ENCODE measurements at regions not wholly inside any gene's neighbourhood (a gene's known extent, or its start where the extent isn't known, plus 50 kb on each side); places are given as distances from the start of the nearest gene placed in this dataset.

DNA sequence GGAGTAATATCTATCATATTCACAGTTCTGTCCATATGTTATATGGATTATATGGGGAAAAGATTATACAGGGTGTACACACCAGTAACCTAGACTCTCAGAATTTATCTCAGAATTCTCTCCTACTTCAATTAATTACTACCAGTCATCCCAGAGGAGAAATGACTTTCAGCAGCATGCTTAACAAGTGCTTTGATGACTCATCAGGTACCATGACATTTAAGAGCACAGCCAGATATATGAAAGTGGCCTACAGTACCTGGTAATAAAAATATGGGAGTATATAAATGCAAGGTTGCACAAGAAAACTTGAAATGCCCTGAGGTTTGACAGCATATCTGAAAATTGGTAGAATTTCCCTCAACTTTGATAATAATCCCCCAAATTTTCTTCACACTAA lies 1273.0 kb downstream of the OTOL1 start:
- H3K27me3 Mint-ChIP-seq (ENCODE audit: insufficient read depth, unreplicated experiment), result no peaks in the 10 kb centered on the region
- intact Hi-C loops (cut with micrococcal nuclease; ENCODE audit: unreplicated experiment), result no loop called here

DNA sequence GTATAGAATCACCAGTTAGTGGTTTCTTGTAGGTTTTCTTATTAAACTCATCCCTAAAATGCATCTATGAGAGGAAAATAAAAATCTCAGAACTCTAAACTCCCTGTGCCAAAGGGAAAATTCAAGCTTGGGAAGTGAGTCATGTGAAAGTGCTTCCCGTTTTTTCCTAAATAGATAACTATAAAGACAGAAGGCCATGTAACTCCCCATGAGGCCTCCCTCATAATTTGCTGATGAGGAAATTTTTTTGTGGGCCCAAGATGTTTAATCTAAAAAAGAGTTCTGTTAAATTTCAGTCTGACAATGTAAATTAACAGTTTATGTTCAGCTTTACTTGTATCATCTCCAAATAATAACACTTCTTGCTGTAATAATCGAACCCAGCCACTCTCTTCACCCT lies 1273.9 kb downstream of the OTOL1 start:
- CTCF ChIA-PET, result no interaction called here
- Histone ChIP-seq H3K9me3 (0 out of 2 replicates have a peak, but pooled peaks cover 3% of the 10 kb centered on the region), H3K27me3 (replicated peaks; ENCODE audit: control insufficient read depth, insufficient read depth, low read length) (no peaks in the 10 kb centered on the region), H3K4me3 (ENCODE audit: low read depth, low read length) (no peak overlapping the region), H3K4me1 (peaks cover 5% of the 10 kb centered on the region; the same call in 1 of the 2 replicates), H3K36me3 (ENCODE audit: control insufficient read depth, insufficient read depth, low read length) (no peaks in the 10 kb centered on the region)
- peaks cover 18% of the 10 kb centered on the region for H3K9me3 Mint-ChIP-seq (ENCODE audit: unreplicated experiment)
- POLR2A ChIA-PET, result no interaction called here
- no peak overlapping the region for H3K4me3 Mint-ChIP-seq (ENCODE audit: unreplicated experiment)
- H3K27ac Mint-ChIP-seq (ENCODE audit: unreplicated experiment), result no peak overlapping the region
- no peaks in the 10 kb centered on the region for H3K36me3 Mint-ChIP-seq (ENCODE audit: insufficient read depth, unreplicated experiment)
- intact Hi-C loops (cut with micrococcal nuclease; ENCODE audit: unreplicated experiment), result no loop called here
- DNase-seq, result no peak
- TF ChIP-seq, protein P1, sequence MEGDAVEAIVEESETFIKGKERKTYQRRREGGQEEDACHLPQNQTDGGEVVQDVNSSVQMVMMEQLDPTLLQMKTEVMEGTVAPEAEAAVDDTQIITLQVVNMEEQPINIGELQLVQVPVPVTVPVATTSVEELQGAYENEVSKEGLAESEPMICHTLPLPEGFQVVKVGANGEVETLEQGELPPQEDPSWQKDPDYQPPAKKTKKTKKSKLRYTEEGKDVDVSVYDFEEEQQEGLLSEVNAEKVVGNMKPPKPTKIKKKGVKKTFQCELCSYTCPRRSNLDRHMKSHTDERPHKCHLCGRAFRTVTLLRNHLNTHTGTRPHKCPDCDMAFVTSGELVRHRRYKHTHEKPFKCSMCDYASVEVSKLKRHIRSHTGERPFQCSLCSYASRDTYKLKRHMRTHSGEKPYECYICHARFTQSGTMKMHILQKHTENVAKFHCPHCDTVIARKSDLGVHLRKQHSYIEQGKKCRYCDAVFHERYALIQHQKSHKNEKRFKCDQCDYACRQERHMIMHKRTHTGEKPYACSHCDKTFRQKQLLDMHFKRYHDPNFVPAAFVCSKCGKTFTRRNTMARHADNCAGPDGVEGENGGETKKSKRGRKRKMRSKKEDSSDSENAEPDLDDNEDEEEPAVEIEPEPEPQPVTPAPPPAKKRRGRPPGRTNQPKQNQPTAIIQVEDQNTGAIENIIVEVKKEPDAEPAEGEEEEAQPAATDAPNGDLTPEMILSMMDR (IDR thresholded peaks at IDR 0.05; ENCODE audit: insufficient read depth in 1 of 2, low read depth in 1 of 2, low read length in 1 of 2, severe bottlenecking in 1 of 2, unreplicated experiment in 1 of 2), result no peak
- no peaks in the 10 kb centered on the region for H3K27me3 Mint-ChIP-seq (ENCODE audit: insufficient read depth, unreplicated experiment)
- no TSS peak for BruUV-seq (replicated peaks)
- H3K4me1 Mint-ChIP-seq (ENCODE audit: low read depth, unreplicated experiment), result peaks cover 6% of the 10 kb centered on the region

More for the DNA sequence above, 1273.0 kb downstream of the OTOL1 start:
- ChIA-PET CTCF (no interaction called here), POLR2A (no interaction called here)
- H3K36me3 ChIP-seq (ENCODE audit: control insufficient read depth, insufficient read depth, low read length), result no peaks in the 10 kb centered on the region
- Mint-ChIP-seq H3K27ac (ENCODE audit: unreplicated experiment) (no peak overlapping the region), H3K4me1 (ENCODE audit: low read depth, unreplicated experiment) (no peaks in the 10 kb centered on the region), H3K4me3 (ENCODE audit: unreplicated experiment) (no peak overlapping the region), H3K9me3 (ENCODE audit: unreplicated experiment) (peaks cover 18% of the 10 kb centered on the region), H3K36me3 (ENCODE audit: insufficient read depth, unreplicated experiment) (no peaks in the 10 kb centered on the region)
- no peaks in the 10 kb centered on the region for H3K27me3 ChIP-seq (replicated peaks; ENCODE audit: control insufficient read depth, insufficient read depth, low read length)
- DNase-seq, result no peak
- TF ChIP-seq, protein P1 (IDR thresholded peaks at IDR 0.05; ENCODE audit: insufficient read depth in 1 of 2, low read depth in 1 of 2, low read length in 1 of 2, severe bottlenecking in 1 of 2, unreplicated experiment in 1 of 2), result no peak
- no TSS peak for BruUV-seq (replicated peaks)
- no peaks in the 10 kb centered on the region; the same call in 1 of the 2 replicates for H3K4me1 ChIP-seq
- no peak overlapping the region for H3K4me3 ChIP-seq (ENCODE audit: low read depth, low read length)
- H3K9me3 ChIP-seq, result 0 out of 2 replicates have a peak, but pooled peaks cover 3% of the 10 kb centered on the region

DNA sequence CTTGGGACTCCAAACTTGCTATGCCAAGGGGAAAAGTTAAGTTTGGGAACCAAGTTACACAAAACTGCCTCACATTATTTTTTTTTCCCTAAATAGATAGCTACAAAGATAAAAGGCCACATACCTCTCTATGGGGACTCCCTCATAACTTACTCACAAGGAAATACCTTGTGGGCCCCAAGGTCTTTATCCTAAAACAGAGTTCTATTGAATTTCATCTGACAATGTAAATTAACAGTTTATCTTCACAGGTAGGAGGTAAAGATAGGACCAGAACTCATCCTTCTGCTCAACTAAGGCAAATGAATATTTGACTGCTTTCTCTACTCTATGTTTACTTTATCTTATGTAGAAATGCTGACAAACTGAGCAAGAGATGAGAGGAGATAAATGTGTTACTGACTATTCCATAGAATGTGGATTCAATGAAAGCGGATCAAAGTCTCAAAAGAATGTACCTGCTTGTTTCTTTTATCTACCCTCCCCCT lies 1278.0 kb downstream of the OTOL1 start:
- no peaks in the 10 kb centered on the region for H3K36me3 ChIP-seq (ENCODE audit: control insufficient read depth, insufficient read depth, low read length)
- no peaks in the 10 kb centered on the region for H3K9me3 ChIP-seq
- TF ChIP-seq, protein P1 (IDR thresholded peaks at IDR 0.05; ENCODE audit: insufficient read depth in 1 of 2, low read depth in 1 of 2, low read length in 1 of 2, severe bottlenecking in 1 of 2, unreplicated experiment in 1 of 2), result no peak
- H3K4me1 Mint-ChIP-seq (ENCODE audit: low read depth, unreplicated experiment), result peaks cover 6% of the 10 kb centered on the region
- BruUV-seq (replicated peaks), result no TSS peak
- intact Hi-C loops (cut with micrococcal nuclease; ENCODE audit: unreplicated experiment), result loop anchor here (1.0 kb wide), 1 partner anchor 10 kb away; no protein-coding TSS in a partner anchor
- CTCF ChIA-PET, result no interaction called here
- no peaks in the 10 kb centered on the region for H3K27me3 Mint-ChIP-seq (ENCODE audit: insufficient read depth, unreplicated experiment)
- H3K36me3 Mint-ChIP-seq (ENCODE audit: insufficient read depth, unreplicated experiment), result no peaks in the 10 kb centered on the region
- H3K9me3 Mint-ChIP-seq (ENCODE audit: unreplicated experiment), result no peaks in the 10 kb centered on the region
- no peak for DNase-seq
- no peak overlapping the region for H3K4me3 Mint-ChIP-seq (ENCODE audit: unreplicated experiment)
- H3K27ac Mint-ChIP-seq (ENCODE audit: unreplicated experiment), result peak overlapping the region; percentile 48
- H3K4me1 ChIP-seq, result peaks cover 5% of the 10 kb centered on the region; the same call in 1 of the 2 replicates
- H3K27me3 ChIP-seq (replicated peaks; ENCODE audit: control insufficient read depth, insufficient read depth, low read length), result no peaks in the 10 kb centered on the region
- no peak overlapping the region for H3K4me3 ChIP-seq (ENCODE audit: low read depth, low read length)
- POLR2A ChIA-PET, result no interaction called here
